ENCODE measurements at regions not wholly inside any gene's neighbourhood (a gene's known extent, or its start where the extent isn't known, plus 50 kb on each side); places are given as distances from the start of the nearest gene placed in this dataset.

DNA sequence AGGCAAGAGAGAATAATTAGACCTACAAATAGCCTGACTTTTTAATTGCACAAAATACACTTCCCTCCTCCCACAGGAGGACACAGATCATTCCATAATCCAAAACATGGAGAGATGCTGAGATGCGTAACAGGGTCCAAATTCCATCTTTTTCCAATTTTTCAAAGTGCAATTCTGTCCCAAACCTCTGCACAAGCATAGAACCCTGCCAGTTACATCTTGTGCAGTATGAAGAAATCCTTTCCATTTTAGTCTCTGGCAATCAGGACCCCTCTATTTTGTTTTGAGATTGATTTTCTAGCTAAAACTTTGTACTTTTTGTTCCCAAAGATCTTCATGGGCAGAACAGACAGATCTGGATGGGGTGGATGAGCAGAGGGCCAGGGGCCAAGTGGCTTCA is 209.2 kb downstream of the B3GLCT start:
- H3K4me1 ChIP-seq = no peaks in the 10 kb centered on the region

GRCh38 chr13:31409678-31410356 is 210.0 kb downstream of the B3GLCT start:
- no peaks in the 10 kb centered on the region for H3K36me3 ChIP-seq (ENCODE audit: control insufficient read depth, insufficient read depth, low read length)

More for the DNA sequence above, 209.2 kb downstream of the B3GLCT start:
- Histone ChIP-seq H3K36me3 (ENCODE audit: control insufficient read depth, insufficient read depth, low read length) (no peaks in the 10 kb centered on the region), H2AFZ (no peak overlapping the region), H3K4me2 (ENCODE audit: low read length) (no peak overlapping the region), H3K4me3 (ENCODE audit: low read depth, low read length) (no peak overlapping the region), H3K9ac (no peak overlapping the region), H3K27ac (no peak overlapping the region), H3K27me3 (ENCODE audit: control insufficient read depth, insufficient read depth, low read length) (no peaks in the 10 kb centered on the region), H3K9me3 (ENCODE audit: control insufficient read depth, low read length) (no peaks in the 10 kb centered on the region), H3K79me2 (no peaks in the 10 kb centered on the region)
- TF ChIP-seq CTCF (IDR thresholded peaks at IDR 0.05) = no peak

GRCh38 chr13:31413516-31413915 is 213.7 kb downstream of the B3GLCT start:
- TF ChIP-seq CTCF (IDR thresholded peaks at IDR 0.05) = no peak
- no peak overlapping the region for H3K4me2 ChIP-seq (ENCODE audit: low read length)
- no peaks in the 10 kb centered on the region for H3K79me2 ChIP-seq
- no peaks in the 10 kb centered on the region for H3K9me3 ChIP-seq (ENCODE audit: control insufficient read depth, low read length)
- no peak overlapping the region for H3K4me3 ChIP-seq (ENCODE audit: low read depth, low read length)
- H2AFZ ChIP-seq = no peak overlapping the region
- no peaks in the 10 kb centered on the region for H3K4me1 ChIP-seq
- H3K36me3 ChIP-seq (ENCODE audit: control insufficient read depth, insufficient read depth, low read length) = no peaks in the 10 kb centered on the region
- H3K27ac ChIP-seq = no peak overlapping the region
- no peak overlapping the region for H3K9ac ChIP-seq
- no peaks in the 10 kb centered on the region for H3K27me3 ChIP-seq (ENCODE audit: control insufficient read depth, insufficient read depth, low read length)

More at GRCh38 chr13:31409678-31410356, 210.0 kb downstream of the B3GLCT start:
- no peak for TF ChIP-seq CTCF (IDR thresholded peaks at IDR 0.05)
- H3K79me2 ChIP-seq = no peaks in the 10 kb centered on the region
- H3K4me1 ChIP-seq = no peaks in the 10 kb centered on the region
- H2AFZ ChIP-seq = no peak overlapping the region
- no peak overlapping the region for H3K9ac ChIP-seq
- no peaks in the 10 kb centered on the region for H3K9me3 ChIP-seq (ENCODE audit: control insufficient read depth, low read length)
- H3K27ac ChIP-seq = no peak overlapping the region
- no peak overlapping the region for H3K4me2 ChIP-seq (ENCODE audit: low read length)
- no peaks in the 10 kb centered on the region for H3K27me3 ChIP-seq (ENCODE audit: control insufficient read depth, insufficient read depth, low read length)
- H3K4me3 ChIP-seq (ENCODE audit: low read depth, low read length) = no peak overlapping the region

DNA sequence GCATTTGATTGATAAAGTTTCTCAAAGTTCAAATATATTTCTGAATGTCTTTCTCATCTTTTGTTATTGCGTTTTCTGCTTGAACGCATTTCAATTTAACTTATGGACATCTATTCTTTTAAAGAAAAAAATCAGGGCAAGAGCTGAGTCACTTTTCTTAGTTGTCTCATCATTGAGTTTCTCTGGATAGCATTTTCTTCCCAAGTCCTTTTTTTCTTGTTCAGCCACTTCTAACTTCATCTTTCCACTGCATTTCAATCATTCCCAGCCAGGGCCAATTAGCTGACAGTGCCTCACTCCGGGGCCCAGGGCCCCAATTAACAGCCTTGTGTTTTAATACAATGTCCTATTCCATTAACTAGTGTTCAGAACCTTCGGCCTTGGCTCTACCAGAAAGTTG is 216.3 kb downstream of the B3GLCT start:
- no peak overlapping the region for H2AFZ ChIP-seq
- no peak overlapping the region for H3K27ac ChIP-seq
- H3K4me2 ChIP-seq (ENCODE audit: low read length) = no peak overlapping the region
- TF ChIP-seq CTCF (IDR thresholded peaks at IDR 0.05) = no peak
- H3K9me3 ChIP-seq (ENCODE audit: control insufficient read depth, low read length) = no peaks in the 10 kb centered on the region
- no peaks in the 10 kb centered on the region for H3K4me1 ChIP-seq
- H3K79me2 ChIP-seq = no peaks in the 10 kb centered on the region
- no peak overlapping the region for H3K9ac ChIP-seq
- no peaks in the 10 kb centered on the region for H3K27me3 ChIP-seq (ENCODE audit: control insufficient read depth, insufficient read depth, low read length)
- no peak overlapping the region for H3K4me3 ChIP-seq (ENCODE audit: low read depth, low read length)
- H3K36me3 ChIP-seq (ENCODE audit: control insufficient read depth, insufficient read depth, low read length) = no peaks in the 10 kb centered on the region

DNA sequence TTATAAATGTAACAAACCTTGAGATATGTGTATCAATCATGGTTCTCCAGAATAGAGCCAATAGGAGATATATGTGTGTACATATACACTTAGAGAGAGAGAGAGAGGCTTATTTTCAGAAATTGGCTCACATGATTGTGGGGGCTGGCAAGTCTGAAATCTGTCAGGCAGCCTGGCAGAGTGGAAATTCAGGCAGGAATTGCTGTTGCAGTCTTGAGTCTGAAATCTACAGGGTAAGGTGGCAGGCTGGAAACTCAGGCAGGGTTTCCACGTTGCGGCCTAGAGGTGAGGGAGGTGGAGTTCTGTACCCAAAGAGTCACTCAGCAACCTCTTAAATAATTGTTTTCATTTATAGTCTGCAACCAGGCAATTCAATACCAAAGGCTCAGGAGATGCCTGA is 218.4 kb downstream of the B3GLCT start:
- no peak for TF ChIP-seq CTCF (IDR thresholded peaks at IDR 0.05)
- H3K36me3 ChIP-seq (ENCODE audit: control insufficient read depth, insufficient read depth, low read length) = no peaks in the 10 kb centered on the region
- no peak overlapping the region for H2AFZ ChIP-seq
- H3K9ac ChIP-seq = no peak overlapping the region
- H3K4me3 ChIP-seq (ENCODE audit: low read depth, low read length) = no peak overlapping the region
- H3K4me1 ChIP-seq = no peaks in the 10 kb centered on the region
- H3K4me2 ChIP-seq (ENCODE audit: low read length) = no peak overlapping the region
- no peak overlapping the region for H3K27ac ChIP-seq
- no peaks in the 10 kb centered on the region for H3K27me3 ChIP-seq (ENCODE audit: control insufficient read depth, insufficient read depth, low read length)
- no peaks in the 10 kb centered on the region for H3K9me3 ChIP-seq (ENCODE audit: control insufficient read depth, low read length)
- H3K79me2 ChIP-seq = no peaks in the 10 kb centered on the region

Data from parathyroid adenoma (tissue), 2 donors.